ENCODE measurements at regions not wholly inside any gene's neighbourhood (a gene's known extent, or its start where the extent isn't known, plus 50 kb on each side); places are given as distances from the start of the nearest gene placed in this dataset.
"Not testable (repeated sequence)": the region's sequence is repeated elsewhere in the genome, so short reads cannot be mapped to it uniquely, and the experiment has no call there.

DNA sequence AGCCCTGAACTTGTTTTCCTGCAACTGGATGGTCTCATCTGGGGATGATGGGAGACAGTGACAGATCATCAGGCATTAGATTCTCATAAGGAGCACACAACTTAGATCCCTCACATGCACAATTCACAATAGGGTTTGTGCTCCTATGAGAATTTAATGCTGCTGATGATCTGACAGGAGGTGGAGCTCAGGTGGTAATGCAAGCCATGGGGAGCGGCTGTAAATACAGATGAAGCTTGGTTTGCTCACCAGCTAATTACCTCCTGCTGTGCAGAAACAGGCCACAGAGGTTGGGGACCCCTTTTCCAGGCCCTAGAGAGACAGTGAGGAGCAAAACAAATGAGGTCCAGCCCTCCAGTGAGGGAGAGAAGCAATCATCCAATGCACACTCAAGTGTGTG, 168.6 kb downstream of the RGS9 start:
- no peak for DNase-seq (ENCODE audit: low spot score)

DNA sequence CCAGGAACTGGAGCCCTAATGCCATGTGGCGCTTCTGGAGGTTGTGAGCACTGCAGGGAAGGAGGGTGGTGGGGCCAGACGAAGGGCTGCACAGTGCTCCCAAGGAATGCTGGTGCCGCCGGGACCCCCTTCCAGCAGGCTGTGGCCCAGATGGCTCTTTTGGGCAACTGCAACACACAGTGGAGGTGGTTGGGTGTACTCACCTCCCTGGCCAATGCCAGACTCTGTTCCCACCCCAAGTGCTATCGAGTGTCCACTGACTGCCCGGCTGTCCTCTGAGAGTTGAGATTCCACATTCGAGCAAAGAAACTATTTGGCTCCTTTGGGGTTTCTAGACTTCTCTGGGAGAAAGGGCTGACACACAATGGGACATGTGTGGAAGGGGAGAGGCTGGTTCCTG, 167.9 kb downstream of the RGS9 start:
- DNase-seq (ENCODE audit: low spot score), result no peak

GRCh38 chr17:65301882-65302281, 164.7 kb downstream of the RGS9 start:
- DNase-seq (ENCODE audit: low spot score), result not testable (repeated sequence)

DNA sequence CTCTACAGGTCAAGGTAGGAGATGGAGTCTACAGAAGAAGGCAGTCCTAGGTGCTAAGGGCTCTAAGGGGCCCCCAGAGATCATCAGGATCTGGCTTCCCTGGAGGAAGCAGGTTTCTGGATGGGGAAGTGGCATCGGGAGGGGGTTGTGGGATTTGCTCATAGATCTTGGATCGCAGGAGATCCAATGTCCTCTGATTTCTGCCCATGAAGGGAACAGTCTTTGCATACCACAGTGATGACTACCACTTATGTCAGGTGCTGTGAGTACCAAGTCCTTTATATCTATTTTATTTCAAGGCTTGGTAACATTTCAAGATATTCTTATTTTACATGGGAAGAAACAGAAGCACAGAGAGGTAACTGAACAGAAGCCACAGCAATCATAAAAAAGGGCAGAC, 164.0 kb downstream of the RGS9 start:
- no peak for DNase-seq (ENCODE audit: low spot score)

- no peak for DNase-seq (ENCODE audit: low spot score)
These were observed 160.7 kb downstream of the RGS9 start for GRCh38 chr17:65297916-65298315.

DNA sequence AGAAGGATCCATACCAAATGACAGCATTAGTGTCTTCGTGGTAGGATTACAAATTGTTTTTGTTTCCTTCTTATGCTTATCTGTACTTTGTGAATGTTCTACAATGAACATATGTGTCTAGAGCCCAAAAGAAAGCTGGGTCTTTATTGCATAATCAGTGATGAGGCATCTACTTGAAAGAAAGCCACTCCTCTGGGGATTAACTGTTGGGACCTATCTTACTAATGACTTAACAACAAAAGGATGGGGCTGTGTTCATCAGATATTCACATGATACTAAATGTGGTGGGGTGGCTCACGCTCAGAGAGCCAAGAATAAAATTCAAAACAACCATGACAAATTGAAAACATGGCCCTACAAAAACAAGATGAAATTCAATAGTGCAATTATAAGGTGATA, 160.2 kb downstream of the RGS9 start:
- no peak for DNase-seq (ENCODE audit: low spot score)

- DNase-seq (ENCODE audit: low spot score), result peak; percentile 56
These were observed 157.1 kb downstream of the RGS9 start for GRCh38 chr17:65294181-65294719.

- DNase-seq (ENCODE audit: low spot score), result no peak
These were observed 156.5 kb downstream of the RGS9 start for GRCh38 chr17:65293584-65294180.

- no peak for DNase-seq (ENCODE audit: low spot score)
These were observed 155.3 kb downstream of the RGS9 start for GRCh38 chr17:65292430-65292829.

GRCh38 chr17:65291301-65291700, 154.1 kb downstream of the RGS9 start:
- not testable (repeated sequence) for DNase-seq (ENCODE audit: low spot score)

DNA sequence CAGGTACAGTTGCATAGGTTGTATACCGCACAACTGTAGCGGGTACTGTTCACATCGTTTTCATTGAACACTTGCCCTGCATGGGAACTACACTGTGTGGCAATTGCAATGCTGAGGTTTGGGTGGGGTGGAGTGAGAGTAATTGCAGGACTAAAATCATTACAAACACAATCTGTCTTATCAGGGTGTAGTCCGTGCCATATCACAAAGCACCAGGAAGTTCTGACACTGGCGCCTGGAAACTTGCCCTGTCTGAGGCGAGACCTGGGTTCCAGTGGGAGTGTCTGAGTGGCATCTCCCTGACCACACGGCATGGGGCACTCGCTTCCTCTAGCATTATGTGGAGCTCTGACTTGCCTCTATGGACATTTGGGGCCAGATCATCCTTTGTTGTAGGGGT, 153.4 kb downstream of the RGS9 start:
- DNase-seq (ENCODE audit: low spot score), result no peak

GRCh38 chr17:65290056-65290455, 152.9 kb downstream of the RGS9 start:
- DNase-seq (ENCODE audit: low spot score), result no peak

GRCh38 chr17:65287040-65287439, 149.9 kb downstream of the RGS9 start:
- no peak for DNase-seq (ENCODE audit: low spot score)

DNA sequence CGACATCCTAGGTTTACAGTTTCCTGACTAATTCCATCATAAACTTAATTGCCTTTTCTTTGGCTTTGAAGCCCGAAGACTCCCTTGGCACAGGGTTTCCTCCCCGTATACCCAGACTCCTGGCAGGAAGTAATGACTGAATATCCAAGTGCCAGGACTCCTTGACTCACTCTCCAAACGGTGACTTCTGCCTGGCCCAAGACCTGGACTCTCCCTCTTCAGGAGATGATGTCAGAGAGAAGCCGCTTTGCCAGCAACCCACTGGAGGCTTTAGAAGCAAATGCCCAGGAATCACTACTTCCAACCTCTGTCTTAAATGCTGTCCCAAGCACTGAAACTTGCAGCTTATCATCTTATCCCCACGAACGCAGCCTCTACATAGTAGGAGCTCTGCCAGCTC, 146.5 kb downstream of the RGS9 start:
- no peak for DNase-seq (ENCODE audit: low spot score)

GRCh38 chr17:65279456-65279855, 142.3 kb downstream of the RGS9 start:
- no peak for DNase-seq (ENCODE audit: low spot score)

DNA sequence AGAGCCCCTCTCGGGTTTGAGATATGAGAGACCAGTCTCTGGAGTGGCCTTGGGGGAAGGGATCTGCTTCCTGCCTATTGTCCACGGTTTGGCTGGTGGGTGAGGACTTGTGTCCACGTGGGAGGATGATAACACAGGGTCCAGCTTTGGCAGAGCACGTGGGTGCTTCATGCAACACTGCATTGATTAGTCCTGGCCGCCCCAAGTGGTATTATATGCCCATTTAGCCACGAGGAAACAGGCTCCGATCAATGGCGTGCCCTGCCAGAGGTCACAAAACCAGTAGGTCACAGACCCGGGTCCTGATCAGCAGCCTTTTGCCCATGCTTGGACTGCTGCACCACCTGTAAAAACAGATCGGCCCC, 141.6 kb downstream of the RGS9 start:
- DNase-seq (ENCODE audit: low spot score), result no peak

- no peak for DNase-seq (ENCODE audit: low spot score)
These were observed 141.1 kb downstream of the RGS9 start for GRCh38 chr17:65278050-65278819.

GRCh38 chr17:65277576-65277975, 140.4 kb downstream of the RGS9 start:
- DNase-seq (ENCODE audit: low spot score), result no peak
